ENCODE measurements at regions not wholly inside any gene's neighbourhood (a gene's known extent, or its start where the extent isn't known, plus 50 kb on each side); places are given as distances from the start of the nearest gene placed in this dataset.

DNA sequence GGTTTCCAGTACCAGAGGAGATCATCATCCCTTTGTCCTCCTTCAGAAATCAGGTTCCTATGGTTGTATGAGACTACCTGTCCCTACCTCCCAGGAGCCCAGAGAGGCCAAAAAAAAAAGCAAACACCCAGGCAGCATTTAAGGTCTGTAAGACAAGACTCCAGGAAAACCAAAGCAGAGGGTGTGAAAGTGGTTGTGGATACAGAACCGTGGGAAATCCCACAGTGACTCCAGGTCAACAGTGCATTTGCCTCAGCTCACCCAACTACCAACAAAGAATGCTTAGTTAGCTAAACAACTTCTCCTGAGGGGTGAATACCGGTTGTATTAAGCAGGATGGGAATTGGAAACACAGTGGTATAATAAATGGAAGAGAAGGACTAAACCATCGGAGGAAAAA is 83.6 kb downstream of the LBH start:
- Histone ChIP-seq H2AK5ac (ENCODE audit: insufficient read length, low read length) (no peak overlapping the region), H3K18ac (ENCODE audit: insufficient read length, low read depth, low read length) (no peak overlapping the region), H3K14ac (ENCODE audit: insufficient read depth, low read length) (no peak overlapping the region), H3T11ph (ENCODE audit: low read length) (no peak overlapping the region), H3K27ac (ENCODE audit: insufficient read length, low read depth, low read length) (no peak overlapping the region), H3K23ac (ENCODE audit: insufficient read length, low read depth, low read length) (no peak overlapping the region), H4K8ac (replicated peaks; ENCODE audit: insufficient read length, low read depth, low read length) (no peak overlapping the region), H4K91ac (ENCODE audit: insufficient read length, low read depth, low read length) (no peak overlapping the region), H3K4me1 (ENCODE audit: insufficient read depth, low read length) (no peaks in the 10 kb centered on the region), H3K79me2 (ENCODE audit: insufficient read depth, low read length) (no peaks in the 10 kb centered on the region), H4K20me1 (ENCODE audit: control insufficient read depth, insufficient read depth, insufficient read length) (no peaks in the 10 kb centered on the region), H3K4me2 (ENCODE audit: insufficient read depth, insufficient read length, low read length) (no peak overlapping the region), H4K5ac (ENCODE audit: insufficient read length, low read depth, low read length) (no peak overlapping the region), H2BK120ac (ENCODE audit: low read depth, low read length, poor library complexity, severe bottlenecking) (no peak overlapping the region), H3K4ac (ENCODE audit: low read depth, low read length) (no peak overlapping the region), H3K56ac (ENCODE audit: insufficient read length, low read depth, low read length) (no peak overlapping the region), H3K79me1 (ENCODE audit: insufficient read depth, low read depth, low read length, poor library complexity, severe bottlenecking) (no peaks in the 10 kb centered on the region), H2AFZ (ENCODE audit: low read length) (no peak overlapping the region), H2BK5ac (ENCODE audit: insufficient read length, low read length) (no peak overlapping the region), H2BK12ac (ENCODE audit: insufficient read length, low read depth, low read length) (no peak overlapping the region), H2BK20ac (ENCODE audit: low read depth, low read length, poor library complexity, severe bottlenecking) (no peak overlapping the region), H2BK15ac (ENCODE audit: low read depth, low read length) (no peak overlapping the region), H3K27me3 (ENCODE audit: insufficient read depth, low read length) (no peaks in the 10 kb centered on the region), H3K23me2 (ENCODE audit: insufficient read length, low read depth, low read length, poor library complexity, severe bottlenecking) (no peaks in the 10 kb centered on the region), H3K9ac (ENCODE audit: extremely low read depth, insufficient read length, low read length) (no peak overlapping the region), H3K9me3 (ENCODE audit: control insufficient read depth, low read depth, low read length) (no peaks in the 10 kb centered on the region)
- Mint-ChIP-seq H3K4me3 (no peak overlapping the region), H3K27me3 (ENCODE audit: low read depth) (peaks cover 2% of the 10 kb centered on the region; the same call in 1 of the 2 replicates), H3K36me3 (ENCODE audit: insufficient read depth in 1 of 3, low read depth in 3 of 3) (no peaks in the 10 kb centered on the region), H3K4me1 (peaks cover 3 to 4% of the 10 kb centered on the region in 2 experiments), H3K27ac (no peak overlapping the region), H3K9me3 (peaks cover 2 to 4% of the 10 kb centered on the region in 2 experiments; a peak in 2 of 5 replicates)
- WGBS (ENCODE audit: extremely low coverage, insufficient read length, low lambda C conversion rate), result no CpG with 5 or more reads among the region's 3 CpGs
- TF ChIP-seq, protein P1, sequence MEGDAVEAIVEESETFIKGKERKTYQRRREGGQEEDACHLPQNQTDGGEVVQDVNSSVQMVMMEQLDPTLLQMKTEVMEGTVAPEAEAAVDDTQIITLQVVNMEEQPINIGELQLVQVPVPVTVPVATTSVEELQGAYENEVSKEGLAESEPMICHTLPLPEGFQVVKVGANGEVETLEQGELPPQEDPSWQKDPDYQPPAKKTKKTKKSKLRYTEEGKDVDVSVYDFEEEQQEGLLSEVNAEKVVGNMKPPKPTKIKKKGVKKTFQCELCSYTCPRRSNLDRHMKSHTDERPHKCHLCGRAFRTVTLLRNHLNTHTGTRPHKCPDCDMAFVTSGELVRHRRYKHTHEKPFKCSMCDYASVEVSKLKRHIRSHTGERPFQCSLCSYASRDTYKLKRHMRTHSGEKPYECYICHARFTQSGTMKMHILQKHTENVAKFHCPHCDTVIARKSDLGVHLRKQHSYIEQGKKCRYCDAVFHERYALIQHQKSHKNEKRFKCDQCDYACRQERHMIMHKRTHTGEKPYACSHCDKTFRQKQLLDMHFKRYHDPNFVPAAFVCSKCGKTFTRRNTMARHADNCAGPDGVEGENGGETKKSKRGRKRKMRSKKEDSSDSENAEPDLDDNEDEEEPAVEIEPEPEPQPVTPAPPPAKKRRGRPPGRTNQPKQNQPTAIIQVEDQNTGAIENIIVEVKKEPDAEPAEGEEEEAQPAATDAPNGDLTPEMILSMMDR (conservative IDR thresholded peaks at IDR 0.05), result no peak
- DNase-seq, result no peak
